ENCODE measurements at regions not wholly inside any gene's neighbourhood (a gene's known extent, or its start where the extent isn't known, plus 50 kb on each side); places are given as distances from the start of the nearest gene placed in this dataset.

DNA sequence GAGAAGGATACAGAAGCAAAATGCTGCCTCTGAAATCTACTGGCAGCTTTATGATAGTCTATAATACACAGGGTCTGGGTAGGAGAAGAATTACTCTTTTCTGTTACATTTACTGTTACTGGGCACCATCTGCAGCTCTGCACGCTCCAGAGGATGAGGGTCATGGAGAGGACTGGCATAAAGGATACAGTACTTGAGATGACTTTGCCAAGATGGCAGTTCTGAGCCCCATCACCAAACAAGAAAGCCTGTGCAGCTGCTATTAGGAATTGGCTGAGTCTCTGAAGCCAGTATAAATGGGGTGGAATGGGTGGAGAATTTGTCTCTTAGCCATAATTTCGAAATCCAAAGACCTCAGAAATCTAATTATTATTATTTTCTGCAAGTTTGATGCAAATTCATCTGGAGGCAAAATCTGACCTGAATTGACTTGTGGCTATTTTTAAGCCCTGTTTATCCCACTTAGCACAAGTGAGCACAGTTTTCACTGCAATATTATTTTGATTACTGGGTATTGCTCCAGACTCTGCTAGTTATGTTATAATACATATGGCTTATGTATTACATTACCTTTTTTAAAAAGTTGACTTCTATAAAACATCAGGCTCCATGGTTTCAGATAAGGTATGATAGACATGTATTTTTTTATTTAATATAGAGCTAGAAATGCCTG is 579.5 kb downstream of the MBD2 start:
- no peaks in the 10 kb centered on the region for H3K27me3 ChIP-seq
- no peak overlapping the region for H3K27ac ChIP-seq
- no peaks in the 10 kb centered on the region for H3K36me3 ChIP-seq
- H3K9me3 ChIP-seq = no peaks in the 10 kb centered on the region
- no peak for DNase-seq
- no peak overlapping the region for H3K4me3 ChIP-seq
- no peak overlapping the region for H3K9ac ChIP-seq (ENCODE audit: low read depth in 2 of 2, low read length in 2 of 2)
- H3K4me1 ChIP-seq = no peaks in the 10 kb centered on the region
- intact Hi-C loops (cut with DNase I) = no loop called here
- TF ChIP-seq, protein P1, sequence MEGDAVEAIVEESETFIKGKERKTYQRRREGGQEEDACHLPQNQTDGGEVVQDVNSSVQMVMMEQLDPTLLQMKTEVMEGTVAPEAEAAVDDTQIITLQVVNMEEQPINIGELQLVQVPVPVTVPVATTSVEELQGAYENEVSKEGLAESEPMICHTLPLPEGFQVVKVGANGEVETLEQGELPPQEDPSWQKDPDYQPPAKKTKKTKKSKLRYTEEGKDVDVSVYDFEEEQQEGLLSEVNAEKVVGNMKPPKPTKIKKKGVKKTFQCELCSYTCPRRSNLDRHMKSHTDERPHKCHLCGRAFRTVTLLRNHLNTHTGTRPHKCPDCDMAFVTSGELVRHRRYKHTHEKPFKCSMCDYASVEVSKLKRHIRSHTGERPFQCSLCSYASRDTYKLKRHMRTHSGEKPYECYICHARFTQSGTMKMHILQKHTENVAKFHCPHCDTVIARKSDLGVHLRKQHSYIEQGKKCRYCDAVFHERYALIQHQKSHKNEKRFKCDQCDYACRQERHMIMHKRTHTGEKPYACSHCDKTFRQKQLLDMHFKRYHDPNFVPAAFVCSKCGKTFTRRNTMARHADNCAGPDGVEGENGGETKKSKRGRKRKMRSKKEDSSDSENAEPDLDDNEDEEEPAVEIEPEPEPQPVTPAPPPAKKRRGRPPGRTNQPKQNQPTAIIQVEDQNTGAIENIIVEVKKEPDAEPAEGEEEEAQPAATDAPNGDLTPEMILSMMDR (IDR thresholded peaks at IDR 0.05) = no peak

DNA sequence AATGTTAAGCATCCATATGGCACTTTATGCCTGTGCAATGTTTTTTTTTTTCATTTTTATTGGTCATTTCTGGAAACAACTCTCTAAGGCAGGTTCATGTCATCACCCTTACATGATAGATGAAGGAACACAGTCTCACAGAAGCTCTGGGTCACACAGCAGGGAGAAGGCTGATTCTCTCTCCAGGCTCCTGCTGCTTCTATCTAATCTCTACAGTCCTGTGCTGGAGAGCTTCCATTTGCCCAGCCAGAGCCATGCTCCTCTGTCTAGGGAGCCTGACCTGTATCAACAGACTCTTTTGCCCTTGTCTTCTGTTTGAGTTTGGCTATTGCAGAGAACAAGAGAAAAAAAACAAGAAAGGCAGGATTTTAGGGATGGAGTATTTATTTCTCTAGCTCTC is 584.8 kb downstream of the MBD2 start:
- Histone ChIP-seq H3K27ac (no peak overlapping the region), H3K4me3 (no peak overlapping the region), H3K36me3 (no peaks in the 10 kb centered on the region), H3K9me3 (no peaks in the 10 kb centered on the region), H3K4me1 (no peaks in the 10 kb centered on the region), H3K27me3 (no peaks in the 10 kb centered on the region), H3K9ac (ENCODE audit: low read depth in 2 of 2, low read length in 2 of 2) (no peak overlapping the region)
- TF ChIP-seq, protein P1 (IDR thresholded peaks at IDR 0.05) = no peak
- no peak for DNase-seq
- intact Hi-C loops (cut with DNase I) = no loop called here

DNA sequence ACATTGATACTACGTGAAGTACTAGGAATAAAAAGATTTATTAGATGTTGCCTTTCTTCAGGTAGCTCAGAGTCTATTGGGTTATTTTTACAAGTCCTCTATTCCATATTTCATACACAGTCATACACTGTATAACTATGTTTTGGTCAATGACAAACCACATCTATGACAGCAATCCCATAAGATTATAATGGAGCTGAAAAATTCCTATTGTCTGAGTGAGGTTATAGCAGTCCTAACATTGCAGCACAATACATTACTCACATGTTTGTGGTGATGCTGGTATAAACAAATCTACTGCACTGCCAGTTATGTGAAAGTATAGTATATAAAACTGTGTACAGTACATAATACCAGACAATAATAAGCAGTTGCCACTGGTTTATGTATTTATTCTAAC is 595.1 kb downstream of the MBD2 start:
- intact Hi-C loops (cut with DNase I) = no loop called here
- Histone ChIP-seq H3K27ac (no peak overlapping the region), H3K36me3 (no peaks in the 10 kb centered on the region), H3K9ac (ENCODE audit: low read depth in 2 of 2, low read length in 2 of 2) (no peak overlapping the region), H3K4me3 (no peak overlapping the region), H3K4me1 (no peaks in the 10 kb centered on the region), H3K27me3 (no peaks in the 10 kb centered on the region), H3K9me3 (no peaks in the 10 kb centered on the region)
- no peak for DNase-seq
- TF ChIP-seq, protein P1 (IDR thresholded peaks at IDR 0.05) = no peak

GRCh38 chr18:53625997-53626599 is 598.4 kb downstream of the MBD2 start:
- no peak overlapping the region for H3K27ac ChIP-seq
- H3K36me3 ChIP-seq = no peaks in the 10 kb centered on the region
- DNase-seq = no peak
- intact Hi-C loops (cut with DNase I) = no loop called here
- TF ChIP-seq, protein P1 (IDR thresholded peaks at IDR 0.05) = no peak
- no peaks in the 10 kb centered on the region for H3K9me3 ChIP-seq
- H3K9ac ChIP-seq (ENCODE audit: low read depth in 2 of 2, low read length in 2 of 2) = no peak overlapping the region
- no peak overlapping the region for H3K4me3 ChIP-seq
- no peaks in the 10 kb centered on the region for H3K4me1 ChIP-seq
- H3K27me3 ChIP-seq = no peaks in the 10 kb centered on the region

GRCh38 chr18:53610957-53611356 is 613.5 kb downstream of the MBD2 start:
- TF ChIP-seq, protein P1 (IDR thresholded peaks at IDR 0.05) = no peak
- DNase-seq = no peak
- Histone ChIP-seq H3K27me3 (no peaks in the 10 kb centered on the region), H3K9ac (ENCODE audit: low read depth in 2 of 2, low read length in 2 of 2) (no peak overlapping the region), H3K4me3 (no peak overlapping the region), H3K27ac (no peak overlapping the region), H3K4me1 (no peaks in the 10 kb centered on the region), H3K9me3 (no peaks in the 10 kb centered on the region), H3K36me3 (no peaks in the 10 kb centered on the region)
- intact Hi-C loops (cut with DNase I) = loop anchor here (10.0 kb wide), 1 partner anchor 1034 kb away; no protein-coding TSS in a partner anchor

All from colonic mucosa (tissue), 4 donors.